Fibroblast of pulmonary artery (primary cell): ENCODE measurements at regions not wholly inside any gene's neighbourhood (a gene's known extent, or its start where the extent isn't known, plus 50 kb on each side); places are given as distances from the start of the nearest gene placed in this dataset.

Source experiments
- DNase-seq: peaks from one replicate; pipeline ENCODE4 v3.0.0-alpha.2; 2010; ENCODE audit warnings: low read depth
- H3K4me3 ChIP-seq: replicated peaks from 2 replicates; pipeline ENCODE4 v1.5.1; 2011; ENCODE audit warnings: low read depth, mild to moderate bottlenecking, control low read depth, low read length, moderate library complexity
- CTCF ChIP-seq: IDR thresholded peaks from 2 replicates; pipeline ENCODE4 v1.5.1; 2011; ENCODE audit warnings: mild to moderate bottlenecking, control low read depth, low read length, inconsistent platforms; ENCODE audit errors: missing control alignments

GRCh38 chr18:42675810-42676209, 439.7 kb downstream of the RIT2 start:
- DNase-seq = no peak
- no peak overlapping the region for H3K4me3 ChIP-seq
- no peak for TF ChIP-seq CTCF

- no peak for TF ChIP-seq CTCF
- no peak overlapping the region for H3K4me3 ChIP-seq
These were observed 432.4 kb downstream of the RIT2 start for GRCh38 chr18:42683094-42683493.

GRCh38 chr18:42689310-42689709, 426.2 kb downstream of the RIT2 start:
- no peak for TF ChIP-seq CTCF
- H3K4me3 ChIP-seq = no peak overlapping the region
- no peak for DNase-seq

More at GRCh38 chr18:42683094-42683493, 432.4 kb downstream of the RIT2 start:
- no peak for DNase-seq
